ENCODE measurements at regions not wholly inside any gene's neighbourhood (a gene's known extent, or its start where the extent isn't known, plus 50 kb on each side); places are given as distances from the start of the nearest gene placed in this dataset.
"Not testable (repeated sequence)": the region's sequence is repeated elsewhere in the genome, so short reads cannot be mapped to it uniquely, and the experiment has no call there.

- no peak for DNase-seq
Measured at GRCh38 chr2:224102991-224103390, 63.9 kb upstream of the SERPINE2 start.

GRCh38 chr2:224101820-224102630 lies 62.9 kb upstream of the SERPINE2 start:
- no peak for DNase-seq

GRCh38 chr2:224099861-224100643 lies 61.0 kb upstream of the SERPINE2 start:
- DNase-seq: no peak

GRCh38 chr2:224098481-224099230 lies 59.6 kb upstream of the SERPINE2 start:
- DNase-seq: no peak

- DNase-seq: no peak
Measured at GRCh38 chr2:224094413-224094812, 55.3 kb upstream of the SERPINE2 start.

- not testable (repeated sequence) for DNase-seq
Measured at GRCh38 chr2:224091671-224092070, 52.6 kb upstream of the SERPINE2 start.

GRCh38 chr2:224089606-224090005 lies 50.5 kb upstream of the SERPINE2 start:
- DNase-seq: not testable (repeated sequence)

Measured in NCI-H774 (cell line).